Type B pancreatic cell (in vitro differentiated cells): ENCODE measurements at regions not wholly inside any gene's neighbourhood (a gene's known extent, or its start where the extent isn't known, plus 50 kb on each side); places are given as distances from the start of the nearest gene placed in this dataset.

Source experiments
- DNase-seq: peaks from one replicate; pipeline ENCODE4 v3.0.0; 2021; ENCODE audit warnings: mixed read lengths; ENCODE audit not compliant: unreplicated experiment; ENCODE audit errors: extremely low spot score
- H3K27ac Mint-ChIP-seq: 2 replicates; pipeline ENCODE4 v1.8.0; 2021; ENCODE audit warnings: mild to moderate bottlenecking, mixed read lengths
- H3K27me3 Mint-ChIP-seq: 2 replicates; pipeline ENCODE4 v1.8.0; 2021; ENCODE audit warnings: mixed read lengths
- H3K36me3 Mint-ChIP-seq: 2 replicates; pipeline ENCODE4 v1.8.0; 2021; ENCODE audit warnings: mixed read lengths
- H3K4me1 Mint-ChIP-seq: one replicate; pipeline ENCODE4 v1.8.0; 2021; ENCODE audit warnings: mixed read lengths; ENCODE audit not compliant: unreplicated experiment
- H3K4me3 Mint-ChIP-seq: 2 replicates; pipeline ENCODE4 v1.8.0; 2021; ENCODE audit warnings: mild to moderate bottlenecking, mixed read lengths
- H3K9me3 Mint-ChIP-seq: 2 replicates; pipeline ENCODE4 v1.8.0; 2021; ENCODE audit warnings: mixed read lengths
- TF ChIP-seq, protein P1 (sequence below): fragments of 200-600 bp; sonication (generic); conservative IDR thresholded peaks from 2 replicates; pipeline ENCODE4 v1.5.0; 2021; ENCODE audit warnings: antibody characterized with exemption, mild to moderate bottlenecking

DNA sequence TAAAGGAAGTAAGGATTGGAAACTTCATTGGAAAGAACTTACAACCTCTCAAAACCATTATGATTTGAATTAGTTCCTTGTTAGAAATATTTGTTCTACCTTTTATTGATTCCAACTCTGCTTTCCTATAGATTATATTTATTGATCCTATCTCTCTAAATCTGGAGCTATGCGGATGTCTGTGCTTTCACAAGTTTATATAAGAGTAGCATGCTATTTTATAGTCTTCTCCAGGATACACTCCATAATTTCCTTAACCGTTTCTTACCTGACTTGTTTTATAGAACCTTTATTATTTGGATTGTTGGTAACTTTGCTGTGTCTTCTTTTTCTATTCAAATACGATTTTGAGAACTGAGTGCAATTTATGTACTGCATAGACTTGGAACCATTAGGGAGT lies 668.1 kb downstream of the RAPGEF2 start:
- Mint-ChIP-seq H3K27ac (no peak overlapping the region), H3K4me3 (no peak overlapping the region), H3K4me1 (no peaks in the 10 kb centered on the region), H3K9me3 (no peaks in the 10 kb centered on the region), H3K27me3 (peaks cover 2% of the 10 kb centered on the region), H3K36me3 (no peaks in the 10 kb centered on the region)
- no peak for DNase-seq
- TF ChIP-seq, protein P1, sequence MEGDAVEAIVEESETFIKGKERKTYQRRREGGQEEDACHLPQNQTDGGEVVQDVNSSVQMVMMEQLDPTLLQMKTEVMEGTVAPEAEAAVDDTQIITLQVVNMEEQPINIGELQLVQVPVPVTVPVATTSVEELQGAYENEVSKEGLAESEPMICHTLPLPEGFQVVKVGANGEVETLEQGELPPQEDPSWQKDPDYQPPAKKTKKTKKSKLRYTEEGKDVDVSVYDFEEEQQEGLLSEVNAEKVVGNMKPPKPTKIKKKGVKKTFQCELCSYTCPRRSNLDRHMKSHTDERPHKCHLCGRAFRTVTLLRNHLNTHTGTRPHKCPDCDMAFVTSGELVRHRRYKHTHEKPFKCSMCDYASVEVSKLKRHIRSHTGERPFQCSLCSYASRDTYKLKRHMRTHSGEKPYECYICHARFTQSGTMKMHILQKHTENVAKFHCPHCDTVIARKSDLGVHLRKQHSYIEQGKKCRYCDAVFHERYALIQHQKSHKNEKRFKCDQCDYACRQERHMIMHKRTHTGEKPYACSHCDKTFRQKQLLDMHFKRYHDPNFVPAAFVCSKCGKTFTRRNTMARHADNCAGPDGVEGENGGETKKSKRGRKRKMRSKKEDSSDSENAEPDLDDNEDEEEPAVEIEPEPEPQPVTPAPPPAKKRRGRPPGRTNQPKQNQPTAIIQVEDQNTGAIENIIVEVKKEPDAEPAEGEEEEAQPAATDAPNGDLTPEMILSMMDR, result no peak

DNA sequence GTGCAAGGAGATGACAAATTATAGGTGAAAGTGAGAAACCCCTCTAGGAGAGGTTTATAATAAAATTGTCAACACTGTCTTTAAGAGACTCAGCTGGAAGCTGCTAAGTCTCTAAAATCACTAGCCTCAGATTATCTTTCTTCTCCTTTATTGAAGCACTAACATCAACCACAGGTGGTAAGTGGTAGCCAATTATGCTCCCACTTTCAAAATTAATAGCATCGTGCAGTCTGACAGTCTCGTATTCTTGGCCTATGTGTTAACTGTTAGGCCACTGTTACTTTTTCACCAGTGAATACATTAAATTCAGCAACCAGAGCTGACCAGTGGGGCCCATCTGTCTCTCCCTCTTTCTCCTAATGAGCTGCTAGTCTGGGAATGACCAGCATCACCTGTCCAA lies 674.1 kb downstream of the RAPGEF2 start:
- Mint-ChIP-seq H3K27ac (no peak overlapping the region), H3K4me3 (no peak overlapping the region), H3K9me3 (no peaks in the 10 kb centered on the region), H3K4me1 (peaks cover 10% of the 10 kb centered on the region), H3K27me3 (no peaks in the 10 kb centered on the region), H3K36me3 (no peaks in the 10 kb centered on the region)
- DNase-seq, result no peak
- TF ChIP-seq, protein P1, result no peak

DNA sequence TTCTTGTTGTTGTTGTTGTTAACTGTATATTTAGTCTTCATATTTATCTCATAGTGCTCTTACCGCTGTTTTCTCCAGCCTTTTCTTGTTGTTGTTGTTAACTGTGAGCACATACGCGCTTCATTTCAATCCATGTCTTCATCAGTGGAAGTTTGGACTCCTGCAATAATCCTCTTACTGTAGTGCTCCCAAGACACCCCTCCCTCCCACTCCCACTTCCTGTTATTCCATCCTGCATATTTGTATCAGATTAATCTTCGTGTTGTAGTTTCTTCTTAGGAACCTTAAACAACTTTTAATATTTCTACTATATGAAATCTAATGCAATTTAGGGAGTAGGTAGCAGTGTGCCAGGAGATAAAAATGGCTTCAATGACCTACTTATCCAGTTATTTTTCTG lies 674.8 kb downstream of the RAPGEF2 start:
- Mint-ChIP-seq H3K9me3 (no peaks in the 10 kb centered on the region), H3K36me3 (no peaks in the 10 kb centered on the region), H3K4me3 (no peak overlapping the region), H3K4me1 (peaks cover 10% of the 10 kb centered on the region), H3K27ac (no peak overlapping the region), H3K27me3 (peaks cover 2% of the 10 kb centered on the region)
- no peak for DNase-seq
- TF ChIP-seq, protein P1, result no peak

DNA sequence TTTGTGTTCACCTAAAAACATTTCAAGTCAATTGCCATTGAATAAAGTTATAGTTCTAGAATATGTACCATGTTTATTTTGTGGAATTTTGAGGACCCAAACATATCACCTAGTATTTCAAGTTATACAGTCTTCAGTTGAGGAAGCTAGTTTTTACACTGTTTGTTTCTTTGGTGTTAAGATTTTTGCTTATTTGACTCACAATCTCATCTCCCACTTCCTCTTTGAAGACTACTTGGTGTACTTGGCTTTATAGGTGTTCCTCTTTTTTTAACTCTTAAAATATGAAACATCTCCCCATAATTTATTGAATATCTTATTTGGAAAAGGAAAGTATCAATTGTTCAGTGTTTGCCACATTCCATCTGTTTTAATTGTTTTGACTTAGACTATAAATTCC lies 675.4 kb downstream of the RAPGEF2 start:
- peaks cover 3% of the 10 kb centered on the region for H3K27me3 Mint-ChIP-seq
- TF ChIP-seq, protein P1, result no peak
- DNase-seq, result no peak
- peaks cover 10% of the 10 kb centered on the region for H3K4me1 Mint-ChIP-seq
- no peak overlapping the region for H3K4me3 Mint-ChIP-seq
- H3K27ac Mint-ChIP-seq, result no peak overlapping the region
- no peaks in the 10 kb centered on the region for H3K9me3 Mint-ChIP-seq
- H3K36me3 Mint-ChIP-seq, result no peaks in the 10 kb centered on the region

- no peaks in the 10 kb centered on the region for H3K36me3 Mint-ChIP-seq
- H3K4me1 Mint-ChIP-seq, result peaks cover 10% of the 10 kb centered on the region
- no peak for DNase-seq
- peaks cover 3% of the 10 kb centered on the region for H3K27me3 Mint-ChIP-seq
- TF ChIP-seq, protein P1, result no peak
- H3K27ac Mint-ChIP-seq, result no peak overlapping the region
- H3K9me3 Mint-ChIP-seq, result no peaks in the 10 kb centered on the region
- no peak overlapping the region for H3K4me3 Mint-ChIP-seq
Measured at GRCh38 chr4:159779716-159780115, 676.8 kb downstream of the RAPGEF2 start.
